GM18867 (cell line): ENCODE measurements at regions not wholly inside any gene's neighbourhood (a gene's known extent, or its start where the extent isn't known, plus 50 kb on each side); places are given as distances from the start of the nearest gene placed in this dataset.

Experiments
- ATAC-seq: cut with Tn5 transposase; IDR thresholded peaks from one replicate; pipeline ENCODE4 v1.9.1; 2021; ENCODE audit warnings: mild to moderate bottlenecking, moderate library complexity; ENCODE audit not compliant: unreplicated experiment

DNA sequence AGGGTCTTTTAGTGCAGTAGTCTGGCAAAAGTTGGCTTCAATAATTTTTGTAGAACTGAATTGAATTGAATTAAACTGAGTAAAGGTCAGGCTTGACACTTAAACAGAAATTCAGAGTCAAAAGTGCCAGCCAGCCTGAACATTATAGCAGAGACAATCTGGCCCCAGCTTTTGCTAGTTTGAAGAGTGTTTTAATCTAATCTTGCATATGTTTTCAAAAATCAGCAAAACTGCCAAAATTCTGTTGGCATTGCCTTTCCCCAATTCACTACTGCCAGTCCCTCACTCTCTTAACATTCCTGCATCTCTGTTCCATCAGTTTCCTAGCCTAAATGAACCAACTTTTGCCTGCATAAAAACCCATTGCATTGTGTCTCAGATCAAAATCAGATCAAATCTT, 403.8 kb downstream of the NUF2 start:
- no peak for ATAC-seq

- ATAC-seq: no peak
Observed at GRCh38 chr1:163730411-163730821, 408.7 kb downstream of the NUF2 start.

DNA sequence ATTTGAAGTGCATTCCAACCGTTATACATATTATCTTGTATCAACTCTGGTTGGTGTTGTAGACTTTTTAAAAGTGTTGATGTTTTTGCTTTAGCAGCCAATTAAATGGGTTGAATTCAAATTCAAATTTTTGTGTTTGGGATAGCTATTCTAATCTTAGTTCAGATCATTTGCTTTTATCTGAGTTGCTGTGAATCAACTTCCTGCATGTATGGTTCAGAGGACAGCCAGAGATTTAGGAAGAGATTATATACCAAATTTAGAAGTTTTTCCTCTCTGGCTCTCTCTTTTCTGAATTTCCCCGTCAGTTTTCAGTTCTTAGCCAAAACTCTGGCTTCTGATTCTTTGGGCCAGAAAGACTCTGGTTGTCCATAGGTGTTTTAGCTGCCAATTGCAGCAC, 415.5 kb downstream of the NUF2 start:
- ATAC-seq: no peak

- no peak for ATAC-seq
Observed at GRCh38 chr1:163744301-163744887, 422.6 kb downstream of the NUF2 start.

DNA sequence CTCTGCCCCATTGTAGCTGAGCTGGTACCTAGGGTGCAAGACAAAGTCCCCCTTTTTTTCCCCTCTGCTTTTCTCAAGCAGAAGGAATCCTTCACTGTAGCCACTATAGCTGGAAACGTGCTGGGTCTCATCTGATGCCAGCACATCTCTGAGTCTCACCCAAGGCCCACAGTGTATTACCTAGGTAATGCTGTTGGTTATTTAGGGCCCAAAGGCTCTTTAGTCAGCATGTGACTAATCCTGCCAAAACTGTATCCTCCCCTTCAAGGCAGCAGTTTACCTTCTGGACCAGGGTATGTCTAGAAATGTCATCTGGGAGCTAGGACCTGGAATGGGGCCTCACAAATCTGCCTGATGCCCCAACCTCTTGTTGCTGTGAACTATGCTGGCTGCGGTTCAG, 423.4 kb downstream of the NUF2 start:
- no peak for ATAC-seq

GRCh38 chr1:163747261-163747660, 425.5 kb downstream of the NUF2 start:
- ATAC-seq: no peak

- ATAC-seq: no peak
Observed at GRCh38 chr1:163747855-163748254, 426.1 kb downstream of the NUF2 start.

GRCh38 chr1:163758977-163759670, 437.4 kb downstream of the NUF2 start:
- no peak for ATAC-seq

DNA sequence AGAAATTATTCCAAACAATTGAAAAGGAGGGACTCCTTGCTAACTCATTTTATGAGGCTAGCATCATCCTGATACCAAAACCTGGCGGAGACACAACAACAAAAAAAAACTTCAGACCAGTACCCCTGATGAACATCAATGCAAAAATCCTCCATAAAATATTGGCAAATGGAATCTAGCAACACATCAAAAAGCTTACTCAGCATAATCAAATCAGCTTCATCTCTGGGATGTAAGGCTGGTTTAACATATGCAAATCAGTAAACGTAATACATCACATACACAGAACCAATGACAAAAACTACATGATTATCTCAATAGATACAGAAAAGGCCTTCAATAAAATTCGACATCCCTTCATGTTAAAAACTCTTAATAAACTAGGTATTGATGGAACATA, 440.1 kb downstream of the NUF2 start:
- no peak for ATAC-seq

GRCh38 chr1:163766257-163766918, 444.6 kb downstream of the NUF2 start:
- no peak for ATAC-seq

GRCh38 chr1:163768576-163768975, 446.8 kb downstream of the NUF2 start:
- no peak for ATAC-seq

DNA sequence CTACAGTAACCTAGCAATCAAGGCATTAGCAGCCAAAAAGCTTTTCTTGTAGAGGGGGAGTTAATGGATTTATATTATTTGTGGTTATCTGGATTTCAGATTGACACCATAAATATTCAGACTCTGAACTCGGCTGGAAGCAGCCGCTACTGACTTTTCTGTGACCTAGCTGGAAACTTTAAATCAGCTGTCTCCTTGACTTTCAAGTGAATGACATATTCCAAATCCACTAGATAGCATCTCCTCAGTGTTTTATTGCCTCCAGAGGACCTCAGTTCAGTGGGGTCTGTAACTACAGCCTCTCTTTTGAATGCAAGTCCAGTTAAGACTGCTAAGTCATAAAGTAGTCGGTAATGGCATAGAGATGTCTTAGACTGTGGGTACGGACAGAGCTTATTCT, 448.5 kb downstream of the NUF2 start:
- ATAC-seq: no peak

GRCh38 chr1:163771637-163772036, 449.9 kb downstream of the NUF2 start:
- no peak for ATAC-seq

DNA sequence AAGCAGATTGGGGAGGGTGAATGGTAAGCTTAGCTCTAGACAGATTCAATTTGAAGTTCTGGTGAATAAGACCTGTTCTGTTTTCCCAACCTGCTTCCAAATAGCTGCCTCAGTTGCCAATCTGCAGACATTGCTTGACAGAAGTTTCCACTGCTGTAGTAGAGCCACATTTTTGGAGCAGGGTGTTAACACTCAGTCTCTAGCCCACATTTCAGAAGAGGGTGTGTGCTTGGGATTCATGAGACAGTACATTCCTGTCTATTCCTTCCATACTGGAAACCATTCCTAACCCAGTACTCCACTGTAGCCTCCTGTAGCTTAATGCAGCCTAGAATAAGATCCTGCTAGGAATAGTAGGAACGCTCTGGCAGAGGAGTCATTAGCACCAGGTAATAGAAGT, 450.5 kb downstream of the NUF2 start:
- no peak for ATAC-seq

DNA sequence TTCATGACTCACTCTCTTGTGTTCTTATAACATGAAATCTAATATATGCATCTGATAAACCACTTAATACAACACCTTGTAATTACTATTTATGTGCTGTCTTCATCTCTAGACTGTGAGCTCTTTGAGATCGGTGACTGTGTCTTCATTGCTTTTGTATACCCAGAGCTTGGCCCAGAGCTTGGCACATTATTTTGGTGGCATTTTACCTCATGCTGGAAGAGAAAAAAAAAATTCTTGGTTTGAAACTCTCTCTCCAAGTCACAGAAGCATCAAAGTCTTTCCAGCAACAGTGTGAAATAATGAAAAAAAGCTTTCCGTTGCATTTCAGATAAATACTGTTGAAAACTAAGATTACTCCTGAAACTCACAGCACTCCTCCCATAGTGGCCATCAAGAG, 451.6 kb downstream of the NUF2 start:
- no peak for ATAC-seq

DNA sequence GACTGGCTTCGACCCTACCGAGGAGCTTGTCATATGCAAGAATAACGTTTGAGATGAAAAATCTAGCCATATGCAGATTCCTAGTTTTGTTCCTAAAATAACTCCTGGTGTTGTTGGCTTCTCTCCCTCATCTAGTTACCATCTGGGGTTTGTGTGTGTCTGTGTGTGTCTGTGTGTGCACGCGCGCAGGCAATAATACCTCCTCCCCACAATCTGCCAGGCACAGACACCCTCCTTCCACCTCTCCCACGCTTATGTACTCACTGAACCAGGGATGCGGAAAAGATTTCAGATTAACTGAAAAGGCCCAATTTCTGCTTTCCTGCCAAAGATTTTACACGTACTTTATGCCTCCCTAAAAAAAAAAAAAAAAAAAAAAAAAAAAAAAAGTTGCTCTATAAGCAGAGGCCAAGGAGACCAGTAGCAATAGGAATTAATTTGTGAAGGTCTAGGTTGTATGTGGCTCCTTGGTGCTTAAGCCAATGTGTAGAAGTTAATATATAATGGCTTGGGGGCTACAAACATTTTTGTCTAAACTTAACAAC, 452.7 kb downstream of the NUF2 start:
- no peak for ATAC-seq

- ATAC-seq: no peak
Observed at GRCh38 chr1:163774978-163775620, 453.3 kb downstream of the NUF2 start.

- no peak for ATAC-seq
Observed at GRCh38 chr1:163777205-163777604, 455.5 kb downstream of the NUF2 start.

GRCh38 chr1:163781146-163781545, 459.4 kb downstream of the NUF2 start:
- no peak for ATAC-seq

- no peak for ATAC-seq
Observed at GRCh38 chr1:163785868-163786405, 464.2 kb downstream of the NUF2 start.

DNA sequence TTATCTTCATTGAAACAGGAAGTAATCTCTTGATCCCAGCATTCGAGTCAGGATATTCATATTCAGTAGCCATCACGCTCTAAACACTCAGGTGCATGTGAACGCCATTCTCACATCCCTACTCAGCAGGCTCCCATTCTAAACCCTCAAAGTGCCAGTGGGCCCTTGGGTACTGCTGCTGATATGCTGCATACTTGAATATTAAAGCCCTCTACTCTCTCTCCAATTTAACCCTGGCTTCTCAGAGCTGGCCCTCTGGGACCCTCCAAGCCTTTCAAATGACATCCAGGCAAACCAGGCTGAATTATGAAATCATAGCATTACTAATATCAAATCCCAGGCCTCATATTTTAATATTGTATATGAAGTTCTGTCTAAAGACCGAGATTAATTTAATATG, 468.2 kb downstream of the NUF2 start:
- ATAC-seq: no peak
